HL-60 (cell line): ENCODE measurements at regions not wholly inside any gene's neighbourhood (a gene's known extent, or its start where the extent isn't known, plus 50 kb on each side); places are given as distances from the start of the nearest gene placed in this dataset.

Experiments
- CTCF ChIP-seq: IDR thresholded peaks from one replicate; pipeline ENCODE4 v1.5.1; 2011; ENCODE audit warnings: low read length, control low read depth, inconsistent platforms; ENCODE audit not compliant: insufficient read depth
- GABPA ChIP-seq: IDR thresholded peaks from 2 replicates; pipeline ENCODE4 v1.6.1; 2012; ENCODE audit warnings: low read depth
- POLR2AphosphoS5 ChIP-seq: IDR thresholded peaks from 2 replicates; pipeline ENCODE4 v1.6.1; 2012; ENCODE audit warnings: low read depth
- SPI1 ChIP-seq: IDR thresholded peaks from 2 replicates; pipeline ENCODE4 v1.6.1; 2012; ENCODE audit warnings: low read depth, mild to moderate bottlenecking, borderline replicate concordance

GRCh38 chr10:121375172-121375571, 223.1 kb downstream of the FGFR2 start:
- TF ChIP-seq CTCF (no peak), POLR2AphosphoS5 (no peak), SPI1 (no peak), GABPA (no peak)
